IPS-20b (cell line): ENCODE measurements at regions not wholly inside any gene's neighbourhood (a gene's known extent, or its start where the extent isn't known, plus 50 kb on each side); places are given as distances from the start of the nearest gene placed in this dataset.

ENCODE experiments used
- H3K27ac ChIP-seq: one replicate; pipeline ENCODE4 v1.5.1; 2013; ENCODE audit warnings: low read length
- H3K27me3 ChIP-seq: 2 replicates; pipeline ENCODE4 v1.6.1; 2013; ENCODE audit warnings: mild to moderate bottlenecking, low read length, inconsistent platforms; ENCODE audit not compliant: insufficient read depth
- H3K36me3 ChIP-seq: 2 replicates; pipeline ENCODE4 v1.6.1; 2013; ENCODE audit warnings: low read depth, mild to moderate bottlenecking, inconsistent platforms, low read length, moderate library complexity; ENCODE audit not compliant: insufficient read depth
- H3K4me1 ChIP-seq: 2 replicates; pipeline ENCODE4 v1.6.1; 2013; ENCODE audit warnings: mild to moderate bottlenecking, control low read depth, inconsistent platforms, low read length, moderate library complexity; ENCODE audit not compliant: insufficient read depth
- H3K4me3 ChIP-seq: 2 replicates; pipeline ENCODE4 v1.5.1; 2013; ENCODE audit warnings: mild to moderate bottlenecking, low read length, inconsistent platforms
- H3K9ac ChIP-seq: 2 replicates; pipeline ENCODE4 v1.6.1; 2013; ENCODE audit warnings: low read depth, mild to moderate bottlenecking, inconsistent platforms, low read length, moderate library complexity
- H3K9me3 ChIP-seq: 2 replicates; pipeline ENCODE4 v1.6.1; 2013; ENCODE audit warnings: mild to moderate bottlenecking, low read depth, low read length, inconsistent platforms; ENCODE audit not compliant: insufficient read depth

- Histone ChIP-seq H3K4me3 (no peak overlapping the region), H3K9me3 (no peaks in the 10 kb centered on the region; the same call in 1 of the 2 replicates), H3K27ac (no peak overlapping the region), H3K27me3 (no peaks in the 10 kb centered on the region), H3K36me3 (no peaks in the 10 kb centered on the region), H3K4me1 (no peaks in the 10 kb centered on the region), H3K9ac (no peak overlapping the region)
These were observed 141.7 kb upstream of the KCND2 start for GRCh38 chr7:120131096-120131839.

- Histone ChIP-seq H3K27ac (no peak overlapping the region), H3K4me1 (no peaks in the 10 kb centered on the region), H3K9me3 (no peaks in the 10 kb centered on the region), H3K4me3 (no peak overlapping the region), H3K27me3 (no peaks in the 10 kb centered on the region), H3K36me3 (no peaks in the 10 kb centered on the region), H3K9ac (no peak overlapping the region)
These were observed 134.5 kb upstream of the KCND2 start for GRCh38 chr7:120138497-120138896.

GRCh38 chr7:120156476-120156875 lies 116.5 kb upstream of the KCND2 start:
- H3K9me3 ChIP-seq = no peaks in the 10 kb centered on the region
- H3K4me3 ChIP-seq = no peak overlapping the region
- no peaks in the 10 kb centered on the region for H3K36me3 ChIP-seq
- no peaks in the 10 kb centered on the region for H3K27me3 ChIP-seq
- H3K27ac ChIP-seq = no peak overlapping the region
- no peaks in the 10 kb centered on the region for H3K4me1 ChIP-seq
- no peak overlapping the region for H3K9ac ChIP-seq

GRCh38 chr7:120160166-120160565 lies 112.8 kb upstream of the KCND2 start:
- H3K9ac ChIP-seq = no peak overlapping the region
- no peak overlapping the region for H3K4me3 ChIP-seq
- H3K27ac ChIP-seq = no peak overlapping the region
- H3K9me3 ChIP-seq = no peaks in the 10 kb centered on the region
- no peaks in the 10 kb centered on the region for H3K4me1 ChIP-seq
- no peaks in the 10 kb centered on the region for H3K27me3 ChIP-seq
- H3K36me3 ChIP-seq = no peaks in the 10 kb centered on the region

- H3K4me1 ChIP-seq = no peaks in the 10 kb centered on the region
- no peaks in the 10 kb centered on the region for H3K36me3 ChIP-seq
- peaks cover 4% of the 10 kb centered on the region; the same call in 1 of the 2 replicates for H3K9me3 ChIP-seq
- no peak overlapping the region for H3K27ac ChIP-seq
- no peak overlapping the region for H3K9ac ChIP-seq
- H3K27me3 ChIP-seq = no peaks in the 10 kb centered on the region
- no peak overlapping the region for H3K4me3 ChIP-seq
These were observed 109.5 kb upstream of the KCND2 start for GRCh38 chr7:120163449-120163848.

- Histone ChIP-seq H3K4me3 (no peak overlapping the region), H3K27me3 (no peaks in the 10 kb centered on the region), H3K27ac (no peak overlapping the region), H3K9ac (no peak overlapping the region), H3K9me3 (peaks cover 4% of the 10 kb centered on the region; the same call in 1 of the 2 replicates), H3K4me1 (no peaks in the 10 kb centered on the region), H3K36me3 (no peaks in the 10 kb centered on the region)
These were observed 107.7 kb upstream of the KCND2 start for GRCh38 chr7:120165227-120165626.

- H3K4me1 ChIP-seq = no peaks in the 10 kb centered on the region
- peaks cover 4% of the 10 kb centered on the region; the same call in 1 of the 2 replicates for H3K9me3 ChIP-seq
- no peak overlapping the region for H3K27ac ChIP-seq
- no peak overlapping the region for H3K9ac ChIP-seq
- H3K36me3 ChIP-seq = no peaks in the 10 kb centered on the region
- no peaks in the 10 kb centered on the region for H3K27me3 ChIP-seq
- H3K4me3 ChIP-seq = no peak overlapping the region
These were observed 104.9 kb upstream of the KCND2 start for GRCh38 chr7:120168066-120168465.

- H3K4me1 ChIP-seq = no peaks in the 10 kb centered on the region
- no peaks in the 10 kb centered on the region for H3K27me3 ChIP-seq
- H3K9me3 ChIP-seq = peaks cover 4% of the 10 kb centered on the region; the same call in 1 of the 2 replicates
- H3K4me3 ChIP-seq = no peak overlapping the region
- H3K9ac ChIP-seq = no peak overlapping the region
- H3K36me3 ChIP-seq = no peaks in the 10 kb centered on the region
- H3K27ac ChIP-seq = no peak overlapping the region
These were observed 102.8 kb upstream of the KCND2 start for GRCh38 chr7:120169996-120170783.

DNA sequence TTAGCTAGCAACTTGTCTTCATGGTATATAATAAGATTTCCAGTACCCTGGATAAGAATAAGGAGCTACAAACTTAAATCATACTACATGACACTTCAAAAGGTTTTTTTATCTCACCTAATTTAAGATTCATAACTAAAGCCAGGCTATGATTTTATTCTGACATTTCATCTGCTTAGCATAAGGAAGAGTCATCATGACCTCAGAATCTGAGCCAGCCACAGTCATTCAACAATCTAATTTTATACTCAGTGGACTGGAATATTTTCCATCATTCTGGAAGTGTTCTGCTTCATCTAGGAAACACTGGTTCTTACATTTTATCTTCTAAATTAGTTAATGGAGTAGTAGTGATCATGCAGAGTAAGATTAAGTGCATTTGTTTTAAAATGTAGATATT lies 102.1 kb upstream of the KCND2 start:
- H3K36me3 ChIP-seq = no peaks in the 10 kb centered on the region
- H3K9me3 ChIP-seq = peaks cover 4% of the 10 kb centered on the region; the same call in 1 of the 2 replicates
- H3K27ac ChIP-seq = no peak overlapping the region
- no peaks in the 10 kb centered on the region for H3K27me3 ChIP-seq
- H3K9ac ChIP-seq = no peak overlapping the region
- H3K4me1 ChIP-seq = no peaks in the 10 kb centered on the region
- H3K4me3 ChIP-seq = no peak overlapping the region

GRCh38 chr7:120171406-120171805 lies 101.6 kb upstream of the KCND2 start:
- H3K27me3 ChIP-seq = no peaks in the 10 kb centered on the region
- peaks cover 4% of the 10 kb centered on the region; the same call in 1 of the 2 replicates for H3K9me3 ChIP-seq
- no peak overlapping the region for H3K9ac ChIP-seq
- no peaks in the 10 kb centered on the region for H3K4me1 ChIP-seq
- no peak overlapping the region for H3K4me3 ChIP-seq
- no peaks in the 10 kb centered on the region for H3K36me3 ChIP-seq
- H3K27ac ChIP-seq = no peak overlapping the region

DNA sequence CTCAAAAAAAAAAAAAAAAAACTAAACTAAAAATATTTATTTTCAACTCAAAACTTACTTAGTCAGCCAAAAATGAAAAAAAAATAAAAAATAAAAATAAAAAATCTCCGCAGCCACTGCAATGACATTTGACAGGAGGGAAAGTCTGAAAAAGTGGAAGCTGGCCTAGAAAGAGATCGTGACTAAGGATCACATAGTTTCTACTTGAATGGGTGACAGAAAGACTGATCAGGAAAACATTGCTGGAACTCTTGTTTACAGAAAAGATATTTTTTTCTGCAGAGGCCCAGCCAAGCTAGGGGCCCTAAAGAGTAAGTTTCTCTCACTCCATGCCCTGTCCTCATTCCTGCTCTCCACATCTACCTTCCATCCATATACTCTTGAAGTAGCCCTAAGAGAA lies 92.8 kb upstream of the KCND2 start:
- H3K36me3 ChIP-seq = no peaks in the 10 kb centered on the region
- no peaks in the 10 kb centered on the region for H3K9me3 ChIP-seq
- H3K9ac ChIP-seq = no peak overlapping the region
- H3K27ac ChIP-seq = no peak overlapping the region
- no peaks in the 10 kb centered on the region for H3K4me1 ChIP-seq
- H3K4me3 ChIP-seq = no peak overlapping the region
- H3K27me3 ChIP-seq = no peaks in the 10 kb centered on the region

GRCh38 chr7:120181499-120181898 lies 91.5 kb upstream of the KCND2 start:
- Histone ChIP-seq H3K4me3 (no peak overlapping the region), H3K27me3 (no peaks in the 10 kb centered on the region), H3K27ac (no peak overlapping the region), H3K9ac (no peak overlapping the region), H3K9me3 (no peaks in the 10 kb centered on the region), H3K4me1 (no peaks in the 10 kb centered on the region), H3K36me3 (no peaks in the 10 kb centered on the region)
